SK-N-SH (cell line): ENCODE measurements at regions not wholly inside any gene's neighbourhood (a gene's known extent, or its start where the extent isn't known, plus 50 kb on each side); places are given as distances from the start of the nearest gene placed in this dataset.

ENCODE experiments used
- CTCF ChIA-PET: fragments of 300-600, 350-600 bp; formaldehyde crosslinking; extraction: SDS; loops from one replicate; lab custom pipeline; 2021; lab: Yijun Ruan, JAX
- POLR2A ChIA-PET: fragments of 350-600 bp; sonication (Branson Sonifier 250); formaldehyde crosslinking; extraction: SDS; loops from one replicate; lab custom pipeline; 2020; ENCODE audit warnings: antibody characterized with exemption, inconsistent platforms; lab: Yijun Ruan, JAX
- DNase-seq: peaks from one replicate; pipeline ENCODE4 v3.0.0; 2012
- H2AFZ ChIP-seq: fragments of 200-600 bp; sonication (generic); 2 replicates; pipeline ENCODE4 v1.8.1; 2016; ENCODE audit warnings: antibody characterized with exemption, mild to moderate bottlenecking, low read depth
- H3F3A ChIP-seq: fragments of 200-600 bp; sonication (generic); replicated peaks from 2 replicates; pipeline ENCODE3; 2016; ENCODE audit warnings: antibody characterized with exemption, mild to moderate bottlenecking; ENCODE audit not compliant: insufficient read depth
- H3K27ac ChIP-seq, 2 experiments: fragments of 200-500 bp in 1 of 2; fragments of 200-600 bp in 1 of 2; sonication (Bioruptor generic) in 1 of 2; sonication (generic), shearing (Covaris generic) in 1 of 2; 2 replicates each; pipeline versions ENCODE4 v1.5.1 to v1.6.1; 2014 to 2016; ENCODE audit warnings: low read depth in 2 of 2, inconsistent platforms in 1 of 2, low read length in 1 of 2, mild to moderate bottlenecking in 1 of 2, mixed read lengths in 1 of 2
- H3K27me3 ChIP-seq: fragments of 200-600 bp; sonication (generic), shearing (Covaris generic); 2 replicates; pipeline ENCODE4 v1.6.1; 2016; ENCODE audit warnings: mixed run types; ENCODE audit not compliant: insufficient read depth
- H3K36me3 ChIP-seq, 2 experiments: fragments of 200-500 bp in 1 of 2; fragments of 200-600 bp in 1 of 2; sonication (Bioruptor generic) in 1 of 2; sonication (generic) in 1 of 2; replicated peaks in 1 of 2; 2 replicates each; pipeline versions ENCODE3 to v1.5.1; 2014 to 2016; ENCODE audit warnings: low read length in 1 of 2, mild to moderate bottlenecking in 1 of 2; ENCODE audit not compliant: insufficient read depth in 2 of 2, control insufficient read depth in 1 of 2
- H3K4me1 ChIP-seq, 2 experiments: fragments of 200-500 bp in 1 of 2; fragments of 200-600 bp in 1 of 2; sonication (Bioruptor generic) in 1 of 2; sonication (generic), shearing (Covaris generic) in 1 of 2; 2 replicates each; pipeline versions ENCODE4 v1.5.1 to v1.6.1; 2014 to 2016; ENCODE audit warnings: low read depth in 1 of 2, low read length in 1 of 2, mixed run types in 1 of 2; ENCODE audit not compliant: insufficient read depth in 2 of 2, control insufficient read depth in 1 of 2
- H3K4me2 ChIP-seq: fragments of 200-600 bp; sonication (generic), shearing (Covaris generic); 2 replicates; pipeline ENCODE4 v1.6.1; 2017; ENCODE audit warnings: mixed run types
- H3K4me3 ChIP-seq, 2 experiments: fragments of 200-500 bp in 1 of 2; fragments of 200-600 bp in 1 of 2; sonication (Bioruptor generic) in 1 of 2; sonication (generic), shearing (Covaris generic) in 1 of 2; 2 replicates each; pipeline versions ENCODE4 v1.5.1 to v1.8.1; 2014 to 2016; ENCODE audit warnings: low read depth in 2 of 2, inconsistent platforms in 1 of 2, low read length in 1 of 2, mild to moderate bottlenecking in 1 of 2, mixed read lengths in 1 of 2, moderate library complexity in 1 of 2
- H3K79me2 ChIP-seq: fragments of 200-600 bp; sonication (generic); 2 replicates; pipeline ENCODE4 v1.8.1; 2017; ENCODE audit warnings: mild to moderate bottlenecking; ENCODE audit not compliant: insufficient read depth
- H3K9ac ChIP-seq: fragments of 200-600 bp; sonication (generic); 2 replicates; pipeline ENCODE4 v1.6.1; 2017; ENCODE audit warnings: mixed run types
- H3K9me2 ChIP-seq: fragments of 200-600 bp; sonication (generic); 2 replicates; pipeline ENCODE4 v1.6.1; 2017; ENCODE audit warnings: mixed run types
- H3K9me3 ChIP-seq: fragments of 200-600 bp; sonication (generic); 2 replicates; pipeline ENCODE4 v1.6.1; 2017; ENCODE audit warnings: mixed run types, mild to moderate bottlenecking, moderate library complexity
- H4K20me1 ChIP-seq: fragments of 200-600 bp; sonication (generic); 2 replicates; pipeline ENCODE4 v1.6.1; 2017; ENCODE audit warnings: mild to moderate bottlenecking, mixed run types; ENCODE audit not compliant: insufficient read depth
- CHD2 ChIP-seq: fragments of 150-350 bp; IDR thresholded peaks from 2 replicates; pipeline ENCODE4 v1.6.1; 2018; ENCODE audit warnings: low read length; ENCODE audit not compliant: partially characterized antibody
- ELF1 ChIP-seq: IDR thresholded peaks from 2 replicates; pipeline ENCODE4 v1.4.0; 2012
- EZH2phosphoT487 ChIP-seq: fragments of 200-600 bp; sonication (generic); IDR thresholded peaks from 2 replicates; pipeline ENCODE4 v1.6.1; 2017; ENCODE audit warnings: low read depth, mixed run types, mild to moderate bottlenecking, antibody characterized with exemption, moderate library complexity, borderline replicate concordance
- GATA2 ChIP-seq: sonication (generic); formaldehyde crosslinking; IDR thresholded peaks from 2 replicates; pipeline ENCODE4 v1.5.0; 2020; ENCODE audit warnings: mild to moderate bottlenecking, missing genetic modification reagents
- MEF2A ChIP-seq: IDR thresholded peaks from 2 replicates; pipeline ENCODE4 v1.4.0; 2012; ENCODE audit warnings: low read depth, borderline replicate concordance
- NFIC ChIP-seq: IDR thresholded peaks from 2 replicates; pipeline ENCODE4 v1.4.0; 2012; ENCODE audit warnings: borderline replicate concordance
- NRF1 ChIP-seq: IDR thresholded peaks from 2 replicates; pipeline ENCODE4 v1.6.1; 2012; ENCODE audit warnings: low read depth, mild to moderate bottlenecking, low read length
- RCOR1 ChIP-seq: fragments of 150-350 bp; IDR thresholded peaks from 2 replicates; pipeline ENCODE4 v1.6.1; 2017; ENCODE audit warnings: antibody characterized with exemption, low read length
- RFX5 ChIP-seq: IDR thresholded peaks from 2 replicates; pipeline ENCODE4 v1.6.1; 2012; ENCODE audit warnings: mild to moderate bottlenecking, improper control_type of control experiment, low read length
- TAF1 ChIP-seq: IDR thresholded peaks from 2 replicates; pipeline ENCODE4 v1.6.1; 2012; ENCODE audit warnings: low read depth, mild to moderate bottlenecking, low read length, moderate library complexity, borderline replicate concordance
- TCF12 ChIP-seq: IDR thresholded peaks from 2 replicates; pipeline ENCODE4 v1.4.0; 2012
- TEAD4 ChIP-seq: IDR thresholded peaks from 2 replicates; pipeline ENCODE4 v1.4.0; 2012; ENCODE audit warnings: mild to moderate bottlenecking, borderline replicate concordance; ENCODE audit not compliant: insufficient read depth
- WGBS: methylation state at CpG from one replicate; pipeline ENCODE4 v1.1.6; 2017; ENCODE audit warnings: low lambda C conversion rate; 5-methylcytosine and 5-hydroxymethylcytosine counted together
- TF ChIP-seq, protein P1 (sequence below): fragments of 200-600 bp; sonication (generic); IDR thresholded peaks from 2 replicates; pipeline ENCODE4 v1.6.1; 2017; ENCODE audit warnings: antibody characterized with exemption, mild to moderate bottlenecking, moderate library complexity
- TF ChIP-seq, protein P2 (sequence below): fragments of 150-350 bp; IDR thresholded peaks from 2 replicates; pipeline ENCODE4 v1.6.1; 2017; ENCODE audit warnings: antibody characterized with exemption, low read length, low read depth, borderline replicate concordance
- TF ChIP-seq, protein P3 (sequence below): IDR thresholded peaks from 2 replicates; pipeline ENCODE4 v1.6.1; 2012; ENCODE audit warnings: mild to moderate bottlenecking, low read depth, low read length, moderate library complexity
- TF ChIP-seq, protein P4 (sequence below): IDR thresholded peaks from 2 replicates; pipeline ENCODE4 v1.4.0; 2012; ENCODE audit warnings: low read depth, borderline replicate concordance
- TF ChIP-seq, protein P5 (sequence below): fragments of 150-350 bp; IDR thresholded peaks from 2 replicates; pipeline ENCODE4 v1.6.1; 2016; ENCODE audit warnings: mild to moderate bottlenecking, low read depth, low read length
- TF ChIP-seq, protein P6 (sequence below): IDR thresholded peaks from 2 replicates; pipeline ENCODE4 v1.4.0; 2012; ENCODE audit warnings: low read depth, borderline replicate concordance
- TF ChIP-seq, protein P7 (sequence below): IDR thresholded peaks from 2 replicates; pipeline ENCODE4; 2012

DNA sequence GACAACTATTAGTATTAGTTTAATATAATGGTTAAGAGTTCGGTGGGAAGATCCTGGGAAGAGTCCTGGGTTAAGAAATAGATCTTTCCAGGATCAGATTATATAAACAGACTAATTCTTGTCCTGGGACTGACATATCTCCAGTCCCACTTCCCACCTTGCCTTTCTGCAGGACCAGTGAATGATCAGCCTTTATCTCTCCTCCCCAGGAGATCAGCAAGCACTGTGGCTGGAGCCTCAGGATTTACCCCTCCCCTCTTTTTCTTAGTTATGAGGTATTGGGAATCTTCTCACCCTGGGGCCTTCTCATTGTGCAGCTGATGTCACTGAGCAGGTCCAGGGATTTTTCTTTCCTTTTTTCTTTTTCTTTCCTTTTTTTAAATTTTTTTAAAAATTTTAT, 135.7 kb upstream of the UMPS start:
- CTCF ChIA-PET: interaction anchor here (0.6 kb wide), 1 partner anchor 29 kb away, joined by 3 read pairs; no protein-coding TSS in a partner anchor
- Histone ChIP-seq H3K27me3 (no peaks in the 10 kb centered on the region), H2AFZ (no peak overlapping the region), H3K4me2 (no peak overlapping the region), H3K9me2 (no peaks in the 10 kb centered on the region), H4K20me1 (no peaks in the 10 kb centered on the region), H3K36me3 (no peaks in the 10 kb centered on the region), H3K4me3 (no peak overlapping the region), H3K27ac (no peak overlapping the region), H3K79me2 (no peaks in the 10 kb centered on the region), H3F3A (no peaks in the 10 kb centered on the region), H3K9me3 (no peaks in the 10 kb centered on the region), H3K9ac (no peak overlapping the region), H3K4me1 (no peaks in the 10 kb centered on the region; a peak in 1 of 4 replicates)
- 92% methylated on average over 1 of the region's 1 CpG for WGBS
- TF ChIP-seq TEAD4 (no peak), CHD2 (no peak), EZH2phosphoT487 (no peak), GATA2 (CRISPR knock-in tag) (no peak), NFIC (no peak), RCOR1 (no peak), MEF2A (no peak), ELF1 (no peak), NRF1 (no peak), TCF12 (no peak), RFX5 (no peak), TAF1 (no peak)
- TF ChIP-seq, protein P1, sequence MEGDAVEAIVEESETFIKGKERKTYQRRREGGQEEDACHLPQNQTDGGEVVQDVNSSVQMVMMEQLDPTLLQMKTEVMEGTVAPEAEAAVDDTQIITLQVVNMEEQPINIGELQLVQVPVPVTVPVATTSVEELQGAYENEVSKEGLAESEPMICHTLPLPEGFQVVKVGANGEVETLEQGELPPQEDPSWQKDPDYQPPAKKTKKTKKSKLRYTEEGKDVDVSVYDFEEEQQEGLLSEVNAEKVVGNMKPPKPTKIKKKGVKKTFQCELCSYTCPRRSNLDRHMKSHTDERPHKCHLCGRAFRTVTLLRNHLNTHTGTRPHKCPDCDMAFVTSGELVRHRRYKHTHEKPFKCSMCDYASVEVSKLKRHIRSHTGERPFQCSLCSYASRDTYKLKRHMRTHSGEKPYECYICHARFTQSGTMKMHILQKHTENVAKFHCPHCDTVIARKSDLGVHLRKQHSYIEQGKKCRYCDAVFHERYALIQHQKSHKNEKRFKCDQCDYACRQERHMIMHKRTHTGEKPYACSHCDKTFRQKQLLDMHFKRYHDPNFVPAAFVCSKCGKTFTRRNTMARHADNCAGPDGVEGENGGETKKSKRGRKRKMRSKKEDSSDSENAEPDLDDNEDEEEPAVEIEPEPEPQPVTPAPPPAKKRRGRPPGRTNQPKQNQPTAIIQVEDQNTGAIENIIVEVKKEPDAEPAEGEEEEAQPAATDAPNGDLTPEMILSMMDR: no peak
- TF ChIP-seq, protein P2, sequence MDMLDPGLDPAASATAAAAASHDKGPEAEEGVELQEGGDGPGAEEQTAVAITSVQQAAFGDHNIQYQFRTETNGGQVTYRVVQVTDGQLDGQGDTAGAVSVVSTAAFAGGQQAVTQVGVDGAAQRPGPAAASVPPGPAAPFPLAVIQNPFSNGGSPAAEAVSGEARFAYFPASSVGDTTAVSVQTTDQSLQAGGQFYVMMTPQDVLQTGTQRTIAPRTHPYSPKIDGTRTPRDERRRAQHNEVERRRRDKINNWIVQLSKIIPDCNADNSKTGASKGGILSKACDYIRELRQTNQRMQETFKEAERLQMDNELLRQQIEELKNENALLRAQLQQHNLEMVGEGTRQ: no peak
- TF ChIP-seq, protein P3, sequence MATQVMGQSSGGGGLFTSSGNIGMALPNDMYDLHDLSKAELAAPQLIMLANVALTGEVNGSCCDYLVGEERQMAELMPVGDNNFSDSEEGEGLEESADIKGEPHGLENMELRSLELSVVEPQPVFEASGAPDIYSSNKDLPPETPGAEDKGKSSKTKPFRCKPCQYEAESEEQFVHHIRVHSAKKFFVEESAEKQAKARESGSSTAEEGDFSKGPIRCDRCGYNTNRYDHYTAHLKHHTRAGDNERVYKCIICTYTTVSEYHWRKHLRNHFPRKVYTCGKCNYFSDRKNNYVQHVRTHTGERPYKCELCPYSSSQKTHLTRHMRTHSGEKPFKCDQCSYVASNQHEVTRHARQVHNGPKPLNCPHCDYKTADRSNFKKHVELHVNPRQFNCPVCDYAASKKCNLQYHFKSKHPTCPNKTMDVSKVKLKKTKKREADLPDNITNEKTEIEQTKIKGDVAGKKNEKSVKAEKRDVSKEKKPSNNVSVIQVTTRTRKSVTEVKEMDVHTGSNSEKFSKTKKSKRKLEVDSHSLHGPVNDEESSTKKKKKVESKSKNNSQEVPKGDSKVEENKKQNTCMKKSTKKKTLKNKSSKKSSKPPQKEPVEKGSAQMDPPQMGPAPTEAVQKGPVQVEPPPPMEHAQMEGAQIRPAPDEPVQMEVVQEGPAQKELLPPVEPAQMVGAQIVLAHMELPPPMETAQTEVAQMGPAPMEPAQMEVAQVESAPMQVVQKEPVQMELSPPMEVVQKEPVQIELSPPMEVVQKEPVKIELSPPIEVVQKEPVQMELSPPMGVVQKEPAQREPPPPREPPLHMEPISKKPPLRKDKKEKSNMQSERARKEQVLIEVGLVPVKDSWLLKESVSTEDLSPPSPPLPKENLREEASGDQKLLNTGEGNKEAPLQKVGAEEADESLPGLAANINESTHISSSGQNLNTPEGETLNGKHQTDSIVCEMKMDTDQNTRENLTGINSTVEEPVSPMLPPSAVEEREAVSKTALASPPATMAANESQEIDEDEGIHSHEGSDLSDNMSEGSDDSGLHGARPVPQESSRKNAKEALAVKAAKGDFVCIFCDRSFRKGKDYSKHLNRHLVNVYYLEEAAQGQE: no peak
- TF ChIP-seq, protein P4, sequence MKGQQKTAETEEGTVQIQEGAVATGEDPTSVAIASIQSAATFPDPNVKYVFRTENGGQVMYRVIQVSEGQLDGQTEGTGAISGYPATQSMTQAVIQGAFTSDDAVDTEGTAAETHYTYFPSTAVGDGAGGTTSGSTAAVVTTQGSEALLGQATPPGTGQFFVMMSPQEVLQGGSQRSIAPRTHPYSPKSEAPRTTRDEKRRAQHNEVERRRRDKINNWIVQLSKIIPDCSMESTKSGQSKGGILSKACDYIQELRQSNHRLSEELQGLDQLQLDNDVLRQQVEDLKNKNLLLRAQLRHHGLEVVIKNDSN: no peak
- TF ChIP-seq, protein P5, sequence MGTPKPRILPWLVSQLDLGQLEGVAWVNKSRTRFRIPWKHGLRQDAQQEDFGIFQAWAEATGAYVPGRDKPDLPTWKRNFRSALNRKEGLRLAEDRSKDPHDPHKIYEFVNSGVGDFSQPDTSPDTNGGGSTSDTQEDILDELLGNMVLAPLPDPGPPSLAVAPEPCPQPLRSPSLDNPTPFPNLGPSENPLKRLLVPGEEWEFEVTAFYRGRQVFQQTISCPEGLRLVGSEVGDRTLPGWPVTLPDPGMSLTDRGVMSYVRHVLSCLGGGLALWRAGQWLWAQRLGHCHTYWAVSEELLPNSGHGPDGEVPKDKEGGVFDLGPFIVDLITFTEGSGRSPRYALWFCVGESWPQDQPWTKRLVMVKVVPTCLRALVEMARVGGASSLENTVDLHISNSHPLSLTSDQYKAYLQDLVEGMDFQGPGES: no peak
- TF ChIP-seq, protein P6, sequence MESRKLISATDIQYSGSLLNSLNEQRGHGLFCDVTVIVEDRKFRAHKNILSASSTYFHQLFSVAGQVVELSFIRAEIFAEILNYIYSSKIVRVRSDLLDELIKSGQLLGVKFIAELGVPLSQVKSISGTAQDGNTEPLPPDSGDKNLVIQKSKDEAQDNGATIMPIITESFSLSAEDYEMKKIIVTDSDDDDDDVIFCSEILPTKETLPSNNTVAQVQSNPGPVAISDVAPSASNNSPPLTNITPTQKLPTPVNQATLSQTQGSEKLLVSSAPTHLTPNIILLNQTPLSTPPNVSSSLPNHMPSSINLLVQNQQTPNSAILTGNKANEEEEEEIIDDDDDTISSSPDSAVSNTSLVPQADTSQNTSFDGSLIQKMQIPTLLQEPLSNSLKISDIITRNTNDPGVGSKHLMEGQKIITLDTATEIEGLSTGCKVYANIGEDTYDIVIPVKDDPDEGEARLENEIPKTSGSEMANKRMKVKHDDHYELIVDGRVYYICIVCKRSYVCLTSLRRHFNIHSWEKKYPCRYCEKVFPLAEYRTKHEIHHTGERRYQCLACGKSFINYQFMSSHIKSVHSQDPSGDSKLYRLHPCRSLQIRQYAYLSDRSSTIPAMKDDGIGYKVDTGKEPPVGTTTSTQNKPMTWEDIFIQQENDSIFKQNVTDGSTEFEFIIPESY: no peak
- TF ChIP-seq, protein P7, sequence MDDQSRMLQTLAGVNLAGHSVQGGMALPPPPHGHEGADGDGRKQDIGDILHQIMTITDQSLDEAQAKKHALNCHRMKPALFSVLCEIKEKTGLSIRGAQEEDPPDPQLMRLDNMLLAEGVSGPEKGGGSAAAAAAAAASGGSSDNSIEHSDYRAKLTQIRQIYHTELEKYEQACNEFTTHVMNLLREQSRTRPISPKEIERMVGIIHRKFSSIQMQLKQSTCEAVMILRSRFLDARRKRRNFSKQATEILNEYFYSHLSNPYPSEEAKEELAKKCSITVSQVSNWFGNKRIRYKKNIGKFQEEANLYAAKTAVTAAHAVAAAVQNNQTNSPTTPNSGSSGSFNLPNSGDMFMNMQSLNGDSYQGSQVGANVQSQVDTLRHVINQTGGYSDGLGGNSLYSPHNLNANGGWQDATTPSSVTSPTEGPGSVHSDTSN: no peak
- no peak for DNase-seq
- POLR2A ChIA-PET: no interaction called here
